ENCODE measurements at regions not wholly inside any gene's neighbourhood (a gene's known extent, or its start where the extent isn't known, plus 50 kb on each side); places are given as distances from the start of the nearest gene placed in this dataset.

DNA sequence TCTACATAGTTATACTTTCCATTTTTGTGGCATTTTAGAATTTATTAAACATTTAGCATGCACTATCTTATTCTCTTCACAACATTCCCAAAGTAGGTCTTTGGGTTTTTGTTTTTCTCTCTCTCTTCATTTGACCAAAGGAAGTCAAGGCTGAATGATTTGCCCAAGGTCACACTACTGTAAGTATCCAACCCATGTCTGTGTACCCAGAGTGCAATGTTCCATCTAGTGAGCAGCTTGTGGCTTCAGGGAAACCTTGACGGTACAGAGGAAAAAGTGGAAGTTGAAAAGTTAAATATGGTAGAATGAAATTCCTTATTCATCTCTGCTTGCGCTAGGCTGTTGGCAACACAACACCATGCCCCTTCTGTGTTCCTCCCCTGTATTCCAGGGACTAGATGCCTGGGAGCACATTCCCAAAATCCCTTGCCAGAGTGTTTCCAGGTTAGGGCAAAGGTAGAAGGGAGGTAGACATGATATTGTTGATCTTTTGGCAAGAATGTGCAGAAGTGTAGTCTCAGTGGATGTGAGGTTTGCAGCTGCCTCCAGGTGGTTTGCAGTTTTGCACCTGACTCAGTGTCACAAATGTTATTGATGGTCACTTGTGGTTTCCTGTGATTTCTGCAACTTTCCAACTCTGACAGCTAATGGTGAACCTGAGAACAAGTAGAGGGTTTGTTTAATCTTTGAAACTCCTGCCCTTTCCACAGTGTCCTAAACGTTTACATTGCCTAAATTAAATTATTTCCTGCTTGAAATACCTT, 196.7 kb downstream of the RMST start:
- CTCF ChIA-PET, result no interaction called here

GRCh38 chr12:97666263-97666662, 203.7 kb downstream of the RMST start:
- H3K9me3 ChIP-seq (ENCODE audit: control extremely low read depth in 1 of 5, control insufficient read depth in 4 of 5, insufficient read depth in 2 of 5, low read depth in 1 of 5, low read length in 4 of 5), result peaks cover 0 to 2% (median 0%) of the 10 kb centered on the region in 5 experiments
- H3K36me3 ChIP-seq (ENCODE audit: control insufficient read depth in 4 of 4, insufficient read depth in 4 of 4, low read length in 3 of 4), result no peaks in the 10 kb centered on the region
- H3K4me3 ChIP-seq (ENCODE audit: control insufficient read depth in 1 of 7, extremely low read depth in 1 of 7, insufficient read depth in 4 of 7, low read depth in 2 of 7, low read length in 6 of 7), result no peak overlapping the region
- CTCF ChIA-PET, result no interaction called here
- no peaks in the 10 kb centered on the region for H3K4me1 ChIP-seq (ENCODE audit: control extremely low read depth in 1 of 4, control insufficient read depth in 4 of 4, insufficient read depth in 4 of 4, low read length in 3 of 4)
- H3K27me3 ChIP-seq (replicated peaks in 2 of 5; ENCODE audit: control insufficient read depth in 4 of 5, insufficient read depth in 5 of 5, low read length in 4 of 5), result no peaks in the 10 kb centered on the region
- 23% methylated on average over 4 of the region's 4 CpGs for WGBS (ENCODE audit: insufficient coverage)
- POLR2A ChIA-PET, result no interaction called here
- H3K27ac ChIP-seq (ENCODE audit: insufficient read depth in 1 of 2, low read depth in 1 of 2, low read length in 2 of 2, poor library complexity in 1 of 2, severe bottlenecking in 2 of 2), result no peak overlapping the region
- DNase-seq, result no peak

More for the DNA sequence above, 196.7 kb downstream of the RMST start:
- POLR2A ChIA-PET, result interaction anchor here (0.7 kb wide), 1 partner anchor 21 kb away, joined by 3 read pairs; no protein-coding TSS in a partner anchor
- Histone ChIP-seq H3K4me3 (ENCODE audit: control insufficient read depth in 1 of 7, extremely low read depth in 1 of 7, insufficient read depth in 4 of 7, low read depth in 2 of 7, low read length in 6 of 7) (no peak overlapping the region), H3K9me3 (ENCODE audit: control extremely low read depth in 1 of 5, control insufficient read depth in 4 of 5, insufficient read depth in 2 of 5, low read depth in 1 of 5, low read length in 4 of 5) (peaks cover 0 to 2% (median 0%) of the 10 kb centered on the region in 5 experiments), H3K27me3 (replicated peaks in 2 of 5; ENCODE audit: control insufficient read depth in 4 of 5, insufficient read depth in 5 of 5, low read length in 4 of 5) (no peaks in the 10 kb centered on the region), H3K4me1 (ENCODE audit: control extremely low read depth in 1 of 4, control insufficient read depth in 4 of 4, insufficient read depth in 4 of 4, low read length in 3 of 4) (no peaks in the 10 kb centered on the region), H3K27ac (ENCODE audit: insufficient read depth in 1 of 2, low read depth in 1 of 2, low read length in 2 of 2, poor library complexity in 1 of 2, severe bottlenecking in 2 of 2) (no peak overlapping the region), H3K36me3 (ENCODE audit: control insufficient read depth in 4 of 4, insufficient read depth in 4 of 4, low read length in 3 of 4) (no peaks in the 10 kb centered on the region)
- 75% methylated on average over 2 of the region's 3 CpGs for WGBS (ENCODE audit: insufficient coverage)
- no peak for DNase-seq

GRCh38 chr12:97672870-97673269, 210.3 kb downstream of the RMST start:
- Histone ChIP-seq H3K9me3 (ENCODE audit: control extremely low read depth in 1 of 5, control insufficient read depth in 4 of 5, insufficient read depth in 2 of 5, low read depth in 1 of 5, low read length in 4 of 5) (no peaks in the 10 kb centered on the region), H3K36me3 (ENCODE audit: control insufficient read depth in 4 of 4, insufficient read depth in 4 of 4, low read length in 3 of 4) (no peaks in the 10 kb centered on the region), H3K27ac (ENCODE audit: insufficient read depth in 1 of 2, low read depth in 1 of 2, low read length in 2 of 2, poor library complexity in 1 of 2, severe bottlenecking in 2 of 2) (no peak overlapping the region), H3K27me3 (replicated peaks in 2 of 5; ENCODE audit: control insufficient read depth in 4 of 5, insufficient read depth in 5 of 5, low read length in 4 of 5) (no peaks in the 10 kb centered on the region), H3K4me1 (ENCODE audit: control extremely low read depth in 1 of 4, control insufficient read depth in 4 of 4, insufficient read depth in 4 of 4, low read length in 3 of 4) (no peaks in the 10 kb centered on the region), H3K4me3 (ENCODE audit: control insufficient read depth in 1 of 7, extremely low read depth in 1 of 7, insufficient read depth in 4 of 7, low read depth in 2 of 7, low read length in 6 of 7) (no peak overlapping the region)
- CTCF ChIA-PET, result no interaction called here
- POLR2A ChIA-PET, result no interaction called here
- 78% methylated on average over 5 of the region's 5 CpGs for WGBS (ENCODE audit: insufficient coverage)
- no peak for DNase-seq

DNA sequence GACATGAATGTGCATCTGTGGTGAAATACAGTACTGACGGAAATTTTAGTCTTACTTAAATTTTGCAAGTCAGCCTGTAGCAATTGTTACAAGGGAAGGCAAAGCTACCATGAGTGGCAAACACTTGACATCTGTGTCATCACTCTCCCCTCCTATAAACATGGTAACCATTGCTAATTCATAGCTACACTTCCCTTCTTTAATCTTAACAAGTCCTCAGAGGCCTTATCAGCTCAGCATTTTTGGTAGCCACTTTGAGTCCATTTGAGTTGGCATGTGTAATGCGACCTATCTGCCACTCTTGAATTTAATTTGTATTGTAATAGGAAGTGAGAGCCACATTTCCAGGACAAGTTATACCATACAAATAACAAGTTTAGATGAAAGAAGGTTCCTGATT, 218.1 kb downstream of the RMST start:
- Histone ChIP-seq H3K4me1 (ENCODE audit: control extremely low read depth in 1 of 4, control insufficient read depth in 4 of 4, insufficient read depth in 4 of 4, low read length in 3 of 4) (no peaks in the 10 kb centered on the region), H3K27me3 (replicated peaks in 2 of 5; ENCODE audit: control insufficient read depth in 4 of 5, insufficient read depth in 5 of 5, low read length in 4 of 5) (no peaks in the 10 kb centered on the region), H3K4me3 (ENCODE audit: control insufficient read depth in 1 of 7, extremely low read depth in 1 of 7, insufficient read depth in 4 of 7, low read depth in 2 of 7, low read length in 6 of 7) (no peak overlapping the region), H3K9me3 (ENCODE audit: control extremely low read depth in 1 of 5, control insufficient read depth in 4 of 5, insufficient read depth in 2 of 5, low read depth in 1 of 5, low read length in 4 of 5) (no peaks in the 10 kb centered on the region), H3K27ac (ENCODE audit: insufficient read depth in 1 of 2, low read depth in 1 of 2, low read length in 2 of 2, poor library complexity in 1 of 2, severe bottlenecking in 2 of 2) (no peak overlapping the region), H3K36me3 (ENCODE audit: control insufficient read depth in 4 of 4, insufficient read depth in 4 of 4, low read length in 3 of 4) (no peaks in the 10 kb centered on the region)
- 33% methylated on average over 1 of the region's 2 CpGs for WGBS (ENCODE audit: insufficient coverage)
- ChIA-PET POLR2A (interaction anchor here (0.5 kb wide), 1 partner anchor 21 kb away, joined by 3 read pairs; no protein-coding TSS in a partner anchor), CTCF (no interaction called here)
- no peak for DNase-seq

GRCh38 chr12:97681612-97682504, 219.3 kb downstream of the RMST start:
- WGBS (ENCODE audit: insufficient coverage), result 81% methylated on average over 5 of the region's 8 CpGs
- no peaks in the 10 kb centered on the region for H3K4me1 ChIP-seq (ENCODE audit: control extremely low read depth in 1 of 4, control insufficient read depth in 4 of 4, insufficient read depth in 4 of 4, low read length in 3 of 4)
- no peak for DNase-seq
- no peaks in the 10 kb centered on the region for H3K9me3 ChIP-seq (ENCODE audit: control extremely low read depth in 1 of 5, control insufficient read depth in 4 of 5, insufficient read depth in 2 of 5, low read depth in 1 of 5, low read length in 4 of 5)
- ChIA-PET CTCF (no interaction called here), POLR2A (no interaction called here)
- no peaks in the 10 kb centered on the region for H3K27me3 ChIP-seq (replicated peaks in 2 of 5; ENCODE audit: control insufficient read depth in 4 of 5, insufficient read depth in 5 of 5, low read length in 4 of 5)
- no peaks in the 10 kb centered on the region for H3K36me3 ChIP-seq (ENCODE audit: control insufficient read depth in 4 of 4, insufficient read depth in 4 of 4, low read length in 3 of 4)
- no peak overlapping the region for H3K4me3 ChIP-seq (ENCODE audit: control insufficient read depth in 1 of 7, extremely low read depth in 1 of 7, insufficient read depth in 4 of 7, low read depth in 2 of 7, low read length in 6 of 7)
- no peak overlapping the region for H3K27ac ChIP-seq (ENCODE audit: insufficient read depth in 1 of 2, low read depth in 1 of 2, low read length in 2 of 2, poor library complexity in 1 of 2, severe bottlenecking in 2 of 2)

DNA sequence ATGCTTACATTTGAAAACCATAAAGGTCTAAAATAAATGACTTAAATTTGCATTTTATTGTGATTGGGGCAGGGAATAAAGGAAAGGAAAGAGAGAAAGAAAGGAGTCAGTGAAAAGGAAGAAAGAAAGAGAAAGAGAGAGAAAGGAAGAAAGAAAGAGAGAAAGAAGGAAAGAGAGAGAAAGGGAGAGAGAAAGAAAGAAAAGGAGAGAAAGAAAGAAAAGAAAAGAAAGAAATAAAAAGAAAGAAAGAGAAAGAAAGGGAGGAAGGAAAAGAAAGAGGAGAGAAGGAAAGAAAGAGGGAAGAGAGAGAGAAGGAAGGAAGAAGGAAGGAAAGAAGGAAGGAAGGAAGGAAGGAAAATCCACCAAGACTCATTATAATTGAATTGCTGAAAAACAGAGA, 222.8 kb downstream of the RMST start:
- POLR2A ChIA-PET, result no interaction called here

GRCh38 chr12:97701901-97702300, 239.3 kb downstream of the RMST start:
- POLR2A ChIA-PET, result no interaction called here
- DNase-seq, result no peak
- H3K36me3 ChIP-seq (ENCODE audit: control insufficient read depth in 4 of 4, insufficient read depth in 4 of 4, low read length in 3 of 4), result no peaks in the 10 kb centered on the region
- H3K4me3 ChIP-seq (ENCODE audit: control insufficient read depth in 1 of 7, extremely low read depth in 1 of 7, insufficient read depth in 4 of 7, low read depth in 2 of 7, low read length in 6 of 7), result no peak overlapping the region
- H3K4me1 ChIP-seq (ENCODE audit: control extremely low read depth in 1 of 4, control insufficient read depth in 4 of 4, insufficient read depth in 4 of 4, low read length in 3 of 4), result no peaks in the 10 kb centered on the region
- H3K9me3 ChIP-seq (ENCODE audit: control extremely low read depth in 1 of 5, control insufficient read depth in 4 of 5, insufficient read depth in 2 of 5, low read depth in 1 of 5, low read length in 4 of 5), result peaks cover 0 to 3% (median 0%) of the 10 kb centered on the region in 5 experiments
- CTCF ChIA-PET, result no interaction called here
- H3K27me3 ChIP-seq (replicated peaks in 2 of 5; ENCODE audit: control insufficient read depth in 4 of 5, insufficient read depth in 5 of 5, low read length in 4 of 5), result no peaks in the 10 kb centered on the region
- WGBS (ENCODE audit: insufficient coverage), result 51% methylated on average over 4 of the region's 4 CpGs
- no peak overlapping the region for H3K27ac ChIP-seq (ENCODE audit: insufficient read depth in 1 of 2, low read depth in 1 of 2, low read length in 2 of 2, poor library complexity in 1 of 2, severe bottlenecking in 2 of 2)

More for the DNA sequence above, 222.8 kb downstream of the RMST start:
- H3K9me3 ChIP-seq (ENCODE audit: control extremely low read depth in 1 of 5, control insufficient read depth in 4 of 5, insufficient read depth in 2 of 5, low read depth in 1 of 5, low read length in 4 of 5), result no peaks in the 10 kb centered on the region
- no peaks in the 10 kb centered on the region for H3K36me3 ChIP-seq (ENCODE audit: control insufficient read depth in 4 of 4, insufficient read depth in 4 of 4, low read length in 3 of 4)
- H3K27me3 ChIP-seq (replicated peaks in 2 of 5; ENCODE audit: control insufficient read depth in 4 of 5, insufficient read depth in 5 of 5, low read length in 4 of 5), result no peaks in the 10 kb centered on the region
- no peak overlapping the region for H3K27ac ChIP-seq (ENCODE audit: insufficient read depth in 1 of 2, low read depth in 1 of 2, low read length in 2 of 2, poor library complexity in 1 of 2, severe bottlenecking in 2 of 2)
- no peaks in the 10 kb centered on the region for H3K4me1 ChIP-seq (ENCODE audit: control extremely low read depth in 1 of 4, control insufficient read depth in 4 of 4, insufficient read depth in 4 of 4, low read length in 3 of 4)
- CTCF ChIA-PET, result no interaction called here
- H3K4me3 ChIP-seq (ENCODE audit: control insufficient read depth in 1 of 7, extremely low read depth in 1 of 7, insufficient read depth in 4 of 7, low read depth in 2 of 7, low read length in 6 of 7), result no peak overlapping the region
- no peak for DNase-seq
